ENCODE measurements at regions not wholly inside any gene's neighbourhood (a gene's known extent, or its start where the extent isn't known, plus 50 kb on each side); places are given as distances from the start of the nearest gene placed in this dataset.

GRCh38 chr19:28605501-28606268 is 607.3 kb downstream of the UQCRFS1 start:
- no peak overlapping the region for H3K4me3 ChIP-seq (ENCODE audit: low read depth, low read length)
- no peak for DNase-seq (ENCODE audit: low read depth)
- TF ChIP-seq CTCF (conservative IDR thresholded peaks at IDR 0.05; ENCODE audit: low read depth, low read length) = no peak

- no peak for TF ChIP-seq CTCF (conservative IDR thresholded peaks at IDR 0.05; ENCODE audit: low read depth, low read length)
- no peak overlapping the region for H3K4me3 ChIP-seq (ENCODE audit: low read depth, low read length)
- DNase-seq (ENCODE audit: low read depth) = no peak
These were observed 609.5 kb downstream of the UQCRFS1 start for GRCh38 chr19:28603453-28603852.

GRCh38 chr19:28602675-28603298 is 610.2 kb downstream of the UQCRFS1 start:
- no peak for TF ChIP-seq CTCF (conservative IDR thresholded peaks at IDR 0.05; ENCODE audit: low read depth, low read length)
- no peak for DNase-seq (ENCODE audit: low read depth)
- H3K4me3 ChIP-seq (ENCODE audit: low read depth, low read length) = no peak overlapping the region

GRCh38 chr19:28601723-28602440 is 611.1 kb downstream of the UQCRFS1 start:
- no peak for TF ChIP-seq CTCF (conservative IDR thresholded peaks at IDR 0.05; ENCODE audit: low read depth, low read length)
- no peak for DNase-seq (ENCODE audit: low read depth)
- no peak overlapping the region for H3K4me3 ChIP-seq (ENCODE audit: low read depth, low read length)

GRCh38 chr19:28598861-28599260 is 614.1 kb downstream of the UQCRFS1 start:
- no peak overlapping the region for H3K4me3 ChIP-seq (ENCODE audit: low read depth, low read length)
- DNase-seq (ENCODE audit: low read depth) = no peak
- no peak for TF ChIP-seq CTCF (conservative IDR thresholded peaks at IDR 0.05; ENCODE audit: low read depth, low read length)

- TF ChIP-seq CTCF (conservative IDR thresholded peaks at IDR 0.05; ENCODE audit: low read depth, low read length) = no peak
- no peak for DNase-seq (ENCODE audit: low read depth)
- H3K4me3 ChIP-seq (ENCODE audit: low read depth, low read length) = no peak overlapping the region
These were observed 616.3 kb downstream of the UQCRFS1 start for GRCh38 chr19:28596561-28597071.

All from choroid plexus epithelial cell (primary cell).